Ovary (tissue), 3 donors: ENCODE measurements at regions not wholly inside any gene's neighbourhood (a gene's known extent, or its start where the extent isn't known, plus 50 kb on each side); places are given as distances from the start of the nearest gene placed in this dataset.

Experiments
- EP300 ChIP-seq: sonication (generic); formaldehyde crosslinking; IDR thresholded peaks from one replicate; pipeline ENCODE4 v1.6.1; 2017; ENCODE audit warnings: antibody characterized with exemption
- POLR2A ChIP-seq: fragments of 450-650 bp; IDR thresholded peaks from one replicate; pipeline ENCODE4 v1.6.1; 2017; ENCODE audit warnings: antibody characterized with exemption, mild to moderate bottlenecking, moderate library complexity
- TF ChIP-seq, protein P1 (sequence below), 3 donors: fragments of 450-650 bp in 2 of 3; fragments of 200-600 bp in 1 of 3; IDR thresholded peaks; one replicate each; pipeline versions ENCODE4 v1.5.1 to v1.8.0; 2016 to 2022; ENCODE audit warnings: antibody characterized with exemption in 3 of 3, mild to moderate bottlenecking in 1 of 3
- donor health status: DM: no; HTN: no; CAD: no.

- TF ChIP-seq, protein P1, sequence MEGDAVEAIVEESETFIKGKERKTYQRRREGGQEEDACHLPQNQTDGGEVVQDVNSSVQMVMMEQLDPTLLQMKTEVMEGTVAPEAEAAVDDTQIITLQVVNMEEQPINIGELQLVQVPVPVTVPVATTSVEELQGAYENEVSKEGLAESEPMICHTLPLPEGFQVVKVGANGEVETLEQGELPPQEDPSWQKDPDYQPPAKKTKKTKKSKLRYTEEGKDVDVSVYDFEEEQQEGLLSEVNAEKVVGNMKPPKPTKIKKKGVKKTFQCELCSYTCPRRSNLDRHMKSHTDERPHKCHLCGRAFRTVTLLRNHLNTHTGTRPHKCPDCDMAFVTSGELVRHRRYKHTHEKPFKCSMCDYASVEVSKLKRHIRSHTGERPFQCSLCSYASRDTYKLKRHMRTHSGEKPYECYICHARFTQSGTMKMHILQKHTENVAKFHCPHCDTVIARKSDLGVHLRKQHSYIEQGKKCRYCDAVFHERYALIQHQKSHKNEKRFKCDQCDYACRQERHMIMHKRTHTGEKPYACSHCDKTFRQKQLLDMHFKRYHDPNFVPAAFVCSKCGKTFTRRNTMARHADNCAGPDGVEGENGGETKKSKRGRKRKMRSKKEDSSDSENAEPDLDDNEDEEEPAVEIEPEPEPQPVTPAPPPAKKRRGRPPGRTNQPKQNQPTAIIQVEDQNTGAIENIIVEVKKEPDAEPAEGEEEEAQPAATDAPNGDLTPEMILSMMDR (IDR thresholded peaks at IDR 0.05), result no peak
- no peak for TF ChIP-seq POLR2A
- no peak for TF ChIP-seq EP300
Observed at GRCh38 chr6:23842760-23843159, 283.3 kb upstream of the NRSN1 start.
